IPS-NIHi7 (cell line): ENCODE measurements at regions not wholly inside any gene's neighbourhood (a gene's known extent, or its start where the extent isn't known, plus 50 kb on each side); places are given as distances from the start of the nearest gene placed in this dataset.

Experiments
- DNase-seq: peaks from one replicate; pipeline ENCODE4 v3.0.0; 2012; ENCODE audit warnings: mixed read lengths; ENCODE audit errors: extremely low spot score

- DNase-seq, result no peak
These were observed 58.7 kb upstream of the APOBEC4 start for GRCh38 chr1:183711741-183712361.

GRCh38 chr1:183711165-183711682 is 58.1 kb upstream of the APOBEC4 start:
- no peak for DNase-seq

GRCh38 chr1:183710734-183711133 is 57.6 kb upstream of the APOBEC4 start:
- no peak for DNase-seq

GRCh38 chr1:183710333-183710732 is 57.2 kb upstream of the APOBEC4 start:
- no peak for DNase-seq

GRCh38 chr1:183704131-183704530 is 51.0 kb upstream of the APOBEC4 start:
- DNase-seq, result no peak
